ENCODE measurements at regions not wholly inside any gene's neighbourhood (a gene's known extent, or its start where the extent isn't known, plus 50 kb on each side); places are given as distances from the start of the nearest gene placed in this dataset.
"Not testable (repeated sequence)": the region's sequence is repeated elsewhere in the genome, so short reads cannot be mapped to it uniquely, and the experiment has no call there.

DNA sequence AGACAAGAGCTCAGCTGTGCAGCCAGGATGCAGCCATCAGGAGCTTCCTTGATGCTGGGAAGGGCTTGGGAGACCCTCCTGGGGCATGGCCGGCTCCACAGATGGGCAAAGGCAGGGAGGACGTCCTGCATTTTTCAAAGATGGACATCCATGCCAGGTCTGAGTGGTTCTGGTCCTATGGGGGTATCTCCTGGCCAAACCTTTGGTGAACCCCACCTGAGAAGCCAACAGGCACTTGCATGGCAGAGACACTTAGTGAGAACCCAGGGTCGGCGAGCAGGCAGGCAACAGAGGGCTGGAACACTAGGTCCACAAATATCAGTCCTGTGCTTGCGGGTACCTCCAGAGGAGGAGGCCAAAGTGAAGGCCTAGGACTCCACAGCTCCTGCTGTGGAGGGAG, 70.0 kb downstream of the KCTD15 start:
- Histone ChIP-seq H3K36me3 (ENCODE audit: control insufficient read depth in 2 of 2, insufficient read depth in 2 of 2, low read length in 2 of 2) (no peaks in the 10 kb centered on the region), H3K4me3 (ENCODE audit: low read length in 2 of 2) (no peak overlapping the region), H3K4me1 (ENCODE audit: control insufficient read depth in 2 of 2, insufficient read depth in 2 of 2, low read length in 2 of 2) (no peaks in the 10 kb centered on the region), H3K9ac (ENCODE audit: low read depth in 1 of 2, low read length in 2 of 2) (no peak overlapping the region), H3K27ac (ENCODE audit: low read depth in 2 of 2, low read length in 2 of 2) (no peak overlapping the region), H3K9me3 (ENCODE audit: control insufficient read depth in 2 of 2, low read length in 2 of 2) (no peaks in the 10 kb centered on the region), H3K27me3 (ENCODE audit: control insufficient read depth in 2 of 2, insufficient read depth in 2 of 2, low read length in 2 of 2) (peaks cover 0 to 3% of the 10 kb centered on the region in 2 donors)

- H3K27me3 ChIP-seq (ENCODE audit: control insufficient read depth in 2 of 2, insufficient read depth in 2 of 2, low read length in 2 of 2), result peaks cover 0 to 3% of the 10 kb centered on the region in 2 donors
- H3K4me1 ChIP-seq (ENCODE audit: control insufficient read depth in 2 of 2, insufficient read depth in 2 of 2, low read length in 2 of 2), result no peaks in the 10 kb centered on the region
- H3K9ac ChIP-seq (ENCODE audit: low read depth in 1 of 2, low read length in 2 of 2), result no peak overlapping the region
- H3K27ac ChIP-seq (ENCODE audit: low read depth in 2 of 2, low read length in 2 of 2), result no peak overlapping the region
- H3K4me3 ChIP-seq (ENCODE audit: low read length in 2 of 2), result peak overlapping the region in 1 of 2 donors; percentile 5
- no peaks in the 10 kb centered on the region for H3K36me3 ChIP-seq (ENCODE audit: control insufficient read depth in 2 of 2, insufficient read depth in 2 of 2, low read length in 2 of 2)
- H3K9me3 ChIP-seq (ENCODE audit: control insufficient read depth in 2 of 2, low read length in 2 of 2), result no peaks in the 10 kb centered on the region
Observed at GRCh38 chr19:33868076-33868735, 71.5 kb downstream of the KCTD15 start.

GRCh38 chr19:33868788-33869412, 72.2 kb downstream of the KCTD15 start:
- no peaks in the 10 kb centered on the region for H3K36me3 ChIP-seq (ENCODE audit: control insufficient read depth in 2 of 2, insufficient read depth in 2 of 2, low read length in 2 of 2)
- peak overlapping the region in 1 of 2 donors; percentile 0 for H3K4me3 ChIP-seq (ENCODE audit: low read length in 2 of 2)
- H3K9me3 ChIP-seq (ENCODE audit: control insufficient read depth in 2 of 2, low read length in 2 of 2), result no peaks in the 10 kb centered on the region
- H3K9ac ChIP-seq (ENCODE audit: low read depth in 1 of 2, low read length in 2 of 2), result no peak overlapping the region
- peaks cover 0 to 3% of the 10 kb centered on the region in 2 donors for H3K27me3 ChIP-seq (ENCODE audit: control insufficient read depth in 2 of 2, insufficient read depth in 2 of 2, low read length in 2 of 2)
- H3K27ac ChIP-seq (ENCODE audit: low read depth in 2 of 2, low read length in 2 of 2), result no peak overlapping the region
- H3K4me1 ChIP-seq (ENCODE audit: control insufficient read depth in 2 of 2, insufficient read depth in 2 of 2, low read length in 2 of 2), result no peaks in the 10 kb centered on the region

- H3K9me3 ChIP-seq (ENCODE audit: control insufficient read depth in 2 of 2, low read length in 2 of 2); H3K36me3 ChIP-seq (ENCODE audit: control insufficient read depth in 2 of 2, insufficient read depth in 2 of 2, low read length in 2 of 2); H3K27me3 ChIP-seq (ENCODE audit: control insufficient read depth in 2 of 2, insufficient read depth in 2 of 2, low read length in 2 of 2); H3K4me3 ChIP-seq (ENCODE audit: low read length in 2 of 2); H3K4me1 ChIP-seq (ENCODE audit: control insufficient read depth in 2 of 2, insufficient read depth in 2 of 2, low read length in 2 of 2); H3K27ac ChIP-seq (ENCODE audit: low read depth in 2 of 2, low read length in 2 of 2); H3K9ac ChIP-seq (ENCODE audit: low read depth in 1 of 2, low read length in 2 of 2): not testable (repeated sequence)
Observed at GRCh38 chr19:33870298-33870932, 73.7 kb downstream of the KCTD15 start.

DNA sequence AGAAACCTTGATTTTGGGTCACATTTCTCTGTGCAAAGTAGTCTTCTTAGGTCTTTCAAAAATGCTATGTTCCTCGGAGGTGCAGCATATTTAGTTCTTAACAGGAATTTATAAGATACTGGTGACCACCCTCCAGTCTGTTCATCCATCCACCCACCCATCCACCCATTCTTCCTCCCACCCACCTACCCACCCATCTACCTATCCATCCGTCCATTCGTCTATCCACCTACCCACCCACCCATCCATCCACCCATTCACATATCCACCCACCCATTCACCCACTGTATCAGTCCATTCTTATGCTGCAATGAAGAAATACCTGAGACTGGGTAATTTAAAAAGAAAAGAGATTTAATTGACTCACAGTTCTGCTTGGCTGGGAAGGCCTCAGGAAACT, 74.9 kb downstream of the KCTD15 start:
- no peak overlapping the region for H3K9ac ChIP-seq (ENCODE audit: low read depth in 1 of 2, low read length in 2 of 2)
- H3K4me1 ChIP-seq (ENCODE audit: control insufficient read depth in 2 of 2, insufficient read depth in 2 of 2, low read length in 2 of 2), result no peaks in the 10 kb centered on the region
- no peaks in the 10 kb centered on the region for H3K36me3 ChIP-seq (ENCODE audit: control insufficient read depth in 2 of 2, insufficient read depth in 2 of 2, low read length in 2 of 2)
- no peak overlapping the region for H3K4me3 ChIP-seq (ENCODE audit: low read length in 2 of 2)
- H3K27me3 ChIP-seq (ENCODE audit: control insufficient read depth in 2 of 2, insufficient read depth in 2 of 2, low read length in 2 of 2), result peaks cover 3% of the 10 kb centered on the region in 2 donors
- H3K9me3 ChIP-seq (ENCODE audit: control insufficient read depth in 2 of 2, low read length in 2 of 2), result no peaks in the 10 kb centered on the region
- no peak overlapping the region for H3K27ac ChIP-seq (ENCODE audit: low read depth in 2 of 2, low read length in 2 of 2)

DNA sequence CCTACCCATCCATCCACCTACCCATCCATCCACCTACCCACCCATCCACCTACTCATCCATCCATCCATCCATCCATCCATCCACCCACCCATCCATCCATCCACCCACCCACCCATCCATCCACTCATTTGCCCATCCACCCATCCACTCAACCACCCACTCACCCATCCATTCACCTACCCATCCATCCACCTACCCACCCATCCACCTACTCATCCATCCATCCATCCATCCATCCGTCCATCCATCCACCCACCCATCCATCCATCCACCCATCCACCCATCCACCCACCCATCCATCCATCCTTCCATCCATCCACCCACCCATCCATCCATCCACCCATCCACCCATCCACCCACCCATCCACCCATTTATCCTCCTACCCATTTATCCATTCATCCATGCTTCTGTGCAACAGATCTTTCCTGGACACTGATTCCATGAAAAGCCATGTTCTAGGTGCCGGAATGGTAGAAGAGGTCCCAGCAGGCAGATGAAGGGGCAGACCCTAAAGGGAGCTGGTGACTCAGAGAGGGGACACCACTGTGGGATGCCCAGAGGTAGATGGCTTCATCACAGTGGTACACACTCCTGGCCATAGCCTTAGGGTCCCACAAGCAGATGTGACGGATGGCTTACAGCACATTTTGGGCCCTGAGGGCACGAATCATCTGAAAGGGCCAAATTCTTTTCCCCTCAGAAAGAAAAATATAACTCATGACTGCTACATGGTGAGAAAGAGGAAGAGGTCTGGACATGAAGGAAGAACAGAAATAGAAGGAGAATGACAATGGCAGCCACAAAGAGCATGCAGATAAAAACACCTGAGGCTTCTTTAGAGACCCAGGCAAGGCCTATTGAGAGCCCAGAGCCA, 76.0 kb downstream of the KCTD15 start:
- H3K9ac ChIP-seq (ENCODE audit: low read depth in 1 of 2, low read length in 2 of 2), result no peak overlapping the region
- H3K36me3 ChIP-seq (ENCODE audit: control insufficient read depth in 2 of 2, insufficient read depth in 2 of 2, low read length in 2 of 2), result no peaks in the 10 kb centered on the region
- H3K27me3 ChIP-seq (ENCODE audit: control insufficient read depth in 2 of 2, insufficient read depth in 2 of 2, low read length in 2 of 2), result peaks cover 3% of the 10 kb centered on the region in 2 donors
- no peak overlapping the region for H3K4me3 ChIP-seq (ENCODE audit: low read length in 2 of 2)
- H3K4me1 ChIP-seq (ENCODE audit: control insufficient read depth in 2 of 2, insufficient read depth in 2 of 2, low read length in 2 of 2), result no peaks in the 10 kb centered on the region
- no peaks in the 10 kb centered on the region for H3K9me3 ChIP-seq (ENCODE audit: control insufficient read depth in 2 of 2, low read length in 2 of 2)
- H3K27ac ChIP-seq (ENCODE audit: low read depth in 2 of 2, low read length in 2 of 2), result no peak overlapping the region

DNA sequence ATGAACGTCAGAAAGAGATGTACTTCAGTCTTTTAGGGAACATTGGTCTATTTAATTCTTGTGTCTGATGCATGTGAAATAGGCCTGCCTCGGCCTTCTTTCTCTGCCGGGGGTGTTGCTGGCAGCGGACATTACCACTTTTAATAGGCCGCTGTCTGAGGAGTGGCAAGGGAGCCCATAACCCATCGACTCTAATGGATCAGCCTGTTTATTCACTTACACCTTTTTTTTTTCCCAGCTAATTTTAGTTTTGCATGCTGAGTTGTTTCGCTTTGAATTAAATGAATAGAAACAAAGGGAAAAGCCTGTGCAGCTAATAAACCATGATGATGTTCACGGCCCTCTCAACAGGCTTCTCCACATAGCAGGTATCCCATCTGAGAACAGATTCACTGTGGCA, 78.4 kb downstream of the KCTD15 start:
- no peaks in the 10 kb centered on the region for H3K4me1 ChIP-seq (ENCODE audit: control insufficient read depth in 2 of 2, insufficient read depth in 2 of 2, low read length in 2 of 2)
- H3K27ac ChIP-seq (ENCODE audit: low read depth in 2 of 2, low read length in 2 of 2), result no peak overlapping the region
- peaks cover 0 to 3% of the 10 kb centered on the region in 2 donors for H3K27me3 ChIP-seq (ENCODE audit: control insufficient read depth in 2 of 2, insufficient read depth in 2 of 2, low read length in 2 of 2)
- H3K4me3 ChIP-seq (ENCODE audit: low read length in 2 of 2), result no peak overlapping the region
- H3K36me3 ChIP-seq (ENCODE audit: control insufficient read depth in 2 of 2, insufficient read depth in 2 of 2, low read length in 2 of 2), result no peaks in the 10 kb centered on the region
- no peaks in the 10 kb centered on the region for H3K9me3 ChIP-seq (ENCODE audit: control insufficient read depth in 2 of 2, low read length in 2 of 2)
- no peak overlapping the region for H3K9ac ChIP-seq (ENCODE audit: low read depth in 1 of 2, low read length in 2 of 2)

DNA sequence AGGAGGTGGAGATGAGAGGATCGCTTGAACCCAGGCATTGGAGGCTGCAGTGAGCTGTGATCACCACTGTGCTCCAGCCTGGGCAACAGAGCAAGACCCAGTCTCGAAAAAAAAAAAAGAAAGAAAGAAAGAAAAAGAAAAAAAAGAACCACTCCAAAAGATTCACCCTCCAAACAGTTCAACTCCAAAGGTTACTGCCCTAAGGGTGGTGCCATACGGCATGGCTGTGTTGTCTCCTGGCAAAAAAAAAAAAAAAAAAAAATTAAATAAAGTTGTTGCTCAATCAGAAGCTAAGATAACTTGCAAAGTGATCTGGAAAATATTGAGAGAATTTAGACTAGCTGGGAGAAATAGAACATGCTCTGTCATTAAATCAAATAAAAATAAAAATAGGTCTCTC, 79.5 kb downstream of the KCTD15 start:
- H3K4me1 ChIP-seq (ENCODE audit: control insufficient read depth in 2 of 2, insufficient read depth in 2 of 2, low read length in 2 of 2), result no peaks in the 10 kb centered on the region
- H3K27ac ChIP-seq (ENCODE audit: low read depth in 2 of 2, low read length in 2 of 2), result no peak overlapping the region
- no peak overlapping the region for H3K4me3 ChIP-seq (ENCODE audit: low read length in 2 of 2)
- H3K9ac ChIP-seq (ENCODE audit: low read depth in 1 of 2, low read length in 2 of 2), result no peak overlapping the region
- H3K27me3 ChIP-seq (ENCODE audit: control insufficient read depth in 2 of 2, insufficient read depth in 2 of 2, low read length in 2 of 2), result peaks cover 0 to 3% of the 10 kb centered on the region in 2 donors
- H3K36me3 ChIP-seq (ENCODE audit: control insufficient read depth in 2 of 2, insufficient read depth in 2 of 2, low read length in 2 of 2), result no peaks in the 10 kb centered on the region
- H3K9me3 ChIP-seq (ENCODE audit: control insufficient read depth in 2 of 2, low read length in 2 of 2), result no peaks in the 10 kb centered on the region

- no peaks in the 10 kb centered on the region for H3K4me1 ChIP-seq (ENCODE audit: control insufficient read depth in 2 of 2, insufficient read depth in 2 of 2, low read length in 2 of 2)
- no peak overlapping the region for H3K9ac ChIP-seq (ENCODE audit: low read depth in 1 of 2, low read length in 2 of 2)
- H3K27ac ChIP-seq (ENCODE audit: low read depth in 2 of 2, low read length in 2 of 2), result no peak overlapping the region
- no peak overlapping the region for H3K4me3 ChIP-seq (ENCODE audit: low read length in 2 of 2)
- peaks cover 0 to 3% of the 10 kb centered on the region in 2 donors for H3K27me3 ChIP-seq (ENCODE audit: control insufficient read depth in 2 of 2, insufficient read depth in 2 of 2, low read length in 2 of 2)
- no peaks in the 10 kb centered on the region for H3K9me3 ChIP-seq (ENCODE audit: control insufficient read depth in 2 of 2, low read length in 2 of 2)
- H3K36me3 ChIP-seq (ENCODE audit: control insufficient read depth in 2 of 2, insufficient read depth in 2 of 2, low read length in 2 of 2), result no peaks in the 10 kb centered on the region
Observed at GRCh38 chr19:33878030-33878544, 81.4 kb downstream of the KCTD15 start.
